Loucy (cell line): ENCODE measurements at regions not wholly inside any gene's neighbourhood (a gene's known extent, or its start where the extent isn't known, plus 50 kb on each side); places are given as distances from the start of the nearest gene placed in this dataset.

Experiments used
- EZH2phosphoT487 ChIP-seq: fragments of 200-600 bp; IDR thresholded peaks from 2 replicates; pipeline ENCODE4 v1.6.1; 2018; ENCODE audit warnings: antibody characterized with exemption, mild to moderate bottlenecking, moderate library complexity, borderline replicate concordance
- TF ChIP-seq, protein P1 (sequence below): fragments of 200-600 bp; sonication (generic); conservative IDR thresholded peaks from 2 replicates; pipeline ENCODE4 v1.5.1; 2014; ENCODE audit warnings: mild to moderate bottlenecking, antibody characterized with exemption, low read length

DNA sequence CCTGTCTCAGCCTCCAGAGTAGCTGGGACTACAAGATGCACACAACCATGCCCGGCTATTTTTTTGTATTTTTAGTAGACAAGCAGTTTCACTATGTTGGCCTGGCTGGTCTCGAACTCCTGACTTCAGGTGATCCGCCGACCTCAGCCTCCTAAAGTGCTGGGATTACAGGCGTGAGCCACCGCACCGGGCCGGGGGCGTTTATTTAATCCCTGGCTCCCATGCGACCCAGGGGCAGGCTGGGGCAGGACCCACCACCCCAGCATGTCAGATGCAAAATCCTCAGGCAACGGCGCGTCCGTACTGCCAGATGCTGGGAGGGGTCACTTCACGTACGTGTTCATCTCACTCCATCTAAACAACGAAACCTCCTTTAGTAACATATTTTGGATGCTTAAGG is 518.7 kb upstream of the NOX3 start:
- TF ChIP-seq, protein P1, sequence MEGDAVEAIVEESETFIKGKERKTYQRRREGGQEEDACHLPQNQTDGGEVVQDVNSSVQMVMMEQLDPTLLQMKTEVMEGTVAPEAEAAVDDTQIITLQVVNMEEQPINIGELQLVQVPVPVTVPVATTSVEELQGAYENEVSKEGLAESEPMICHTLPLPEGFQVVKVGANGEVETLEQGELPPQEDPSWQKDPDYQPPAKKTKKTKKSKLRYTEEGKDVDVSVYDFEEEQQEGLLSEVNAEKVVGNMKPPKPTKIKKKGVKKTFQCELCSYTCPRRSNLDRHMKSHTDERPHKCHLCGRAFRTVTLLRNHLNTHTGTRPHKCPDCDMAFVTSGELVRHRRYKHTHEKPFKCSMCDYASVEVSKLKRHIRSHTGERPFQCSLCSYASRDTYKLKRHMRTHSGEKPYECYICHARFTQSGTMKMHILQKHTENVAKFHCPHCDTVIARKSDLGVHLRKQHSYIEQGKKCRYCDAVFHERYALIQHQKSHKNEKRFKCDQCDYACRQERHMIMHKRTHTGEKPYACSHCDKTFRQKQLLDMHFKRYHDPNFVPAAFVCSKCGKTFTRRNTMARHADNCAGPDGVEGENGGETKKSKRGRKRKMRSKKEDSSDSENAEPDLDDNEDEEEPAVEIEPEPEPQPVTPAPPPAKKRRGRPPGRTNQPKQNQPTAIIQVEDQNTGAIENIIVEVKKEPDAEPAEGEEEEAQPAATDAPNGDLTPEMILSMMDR: no peak
- no peak for TF ChIP-seq EZH2phosphoT487
